HL-60 (cell line): ENCODE measurements at regions not wholly inside any gene's neighbourhood (a gene's known extent, or its start where the extent isn't known, plus 50 kb on each side); places are given as distances from the start of the nearest gene placed in this dataset.

Source experiments
- DNase-seq, 2 experiments: peaks; one replicate each; pipeline ENCODE4 v3.0.0-alpha.2; 2010 to 2020; ENCODE audit warnings: low read depth in 1 of 2, low spot score in 1 of 2
- H3K27ac ChIP-seq: fragments of 250-450 bp; sonication (Bioruptor Pico); replicated peaks from 2 replicates; pipeline ENCODE4 v1.5.1; 2020; ENCODE audit warnings: mild to moderate bottlenecking, moderate library complexity
- H3K27me3 ChIP-seq: fragments of 250-450 bp; sonication (Bioruptor Pico); 2 replicates; pipeline ENCODE4 v1.5.1; 2021; ENCODE audit warnings: mild to moderate bottlenecking, moderate library complexity; ENCODE audit not compliant: insufficient read depth, poor library complexity, severe bottlenecking
- H3K4me3 ChIP-seq: replicated peaks from 2 replicates; pipeline ENCODE4 v1.5.1; 2011; ENCODE audit warnings: mild to moderate bottlenecking, control low read depth, low read length; ENCODE audit not compliant: insufficient read depth
- CTCF ChIP-seq: IDR thresholded peaks from one replicate; pipeline ENCODE4 v1.5.1; 2011; ENCODE audit warnings: low read length, control low read depth, inconsistent platforms; ENCODE audit not compliant: insufficient read depth
- GABPA ChIP-seq: IDR thresholded peaks from 2 replicates; pipeline ENCODE4 v1.6.1; 2012; ENCODE audit warnings: low read depth
- POLR2AphosphoS5 ChIP-seq: IDR thresholded peaks from 2 replicates; pipeline ENCODE4 v1.6.1; 2012; ENCODE audit warnings: low read depth
- REST ChIP-seq: IDR thresholded peaks from 2 replicates; pipeline ENCODE4 v1.6.1; 2012; ENCODE audit warnings: low read depth; ENCODE audit not compliant: insufficient replicate concordance
- SPI1 ChIP-seq: IDR thresholded peaks from 2 replicates; pipeline ENCODE4 v1.6.1; 2012; ENCODE audit warnings: low read depth, mild to moderate bottlenecking, borderline replicate concordance

- H3K27ac ChIP-seq, result no peak overlapping the region
- no peak for TF ChIP-seq CTCF
- no peak for TF ChIP-seq REST
- no peak for TF ChIP-seq POLR2AphosphoS5
- no peak for TF ChIP-seq GABPA
- no peak for TF ChIP-seq SPI1
- DNase-seq, result no peak
Observed at GRCh38 chr4:122555216-122555615, 65.7 kb downstream of the IL21 start.

GRCh38 chr4:122553432-122553831 is 67.4 kb downstream of the IL21 start:
- no peaks in the 10 kb centered on the region for H3K27me3 ChIP-seq
- no peak overlapping the region for H3K4me3 ChIP-seq
- no peak for DNase-seq
- TF ChIP-seq CTCF (no peak), POLR2AphosphoS5 (no peak), SPI1 (no peak), REST (no peak), GABPA (no peak)
- no peak overlapping the region for H3K27ac ChIP-seq

More at GRCh38 chr4:122555216-122555615, 65.7 kb downstream of the IL21 start:
- Histone ChIP-seq H3K27me3 (no peaks in the 10 kb centered on the region), H3K4me3 (no peak overlapping the region)

- no peak overlapping the region for H3K4me3 ChIP-seq
- TF ChIP-seq REST (no peak), POLR2AphosphoS5 (no peak), GABPA (no peak), SPI1 (no peak), CTCF (no peak)
- DNase-seq, result no peak
- no peak overlapping the region for H3K27ac ChIP-seq
- H3K27me3 ChIP-seq, result no peaks in the 10 kb centered on the region
Observed at GRCh38 chr4:122552898-122553297, 68.0 kb downstream of the IL21 start.
